ENCODE measurements at regions not wholly inside any gene's neighbourhood (a gene's known extent, or its start where the extent isn't known, plus 50 kb on each side); places are given as distances from the start of the nearest gene placed in this dataset.

- WGBS, result 89% methylated on average over 5 of the region's 5 CpGs
Measured at GRCh38 chr5:51890435-51891116, 507.3 kb downstream of the ISL1 start.

GRCh38 chr5:51892680-51893079 is 509.4 kb downstream of the ISL1 start:
- H3K36me3 ChIP-seq (ENCODE audit: control insufficient read depth in 2 of 2, insufficient read depth in 2 of 2, low read length in 1 of 2), result no peaks in the 10 kb centered on the region
- WGBS, result 98% methylated on average over 1 of the region's 1 CpG
- H3K9me3 ChIP-seq (ENCODE audit: control insufficient read depth in 2 of 2, insufficient read depth in 1 of 2, low read length in 1 of 2), result no peaks in the 10 kb centered on the region
- H3K4me1 ChIP-seq (ENCODE audit: control insufficient read depth in 2 of 2, insufficient read depth in 2 of 2, low read length in 2 of 2), result no peaks in the 10 kb centered on the region
- no peak overlapping the region for H3K4me3 ChIP-seq (ENCODE audit: low read length in 2 of 2)
- no peak for DNase-seq (ENCODE audit: low read depth in 6 of 9, low spot score in 9 of 9)
- H3K27ac ChIP-seq (ENCODE audit: low read depth in 1 of 2, low read length in 1 of 2), result no peak overlapping the region
- no peaks in the 10 kb centered on the region for H3K27me3 ChIP-seq (ENCODE audit: control insufficient read depth in 2 of 2, insufficient read depth in 1 of 2, low read length in 1 of 2)

More at GRCh38 chr5:51890435-51891116, 507.3 kb downstream of the ISL1 start:
- Histone ChIP-seq H3K9me3 (ENCODE audit: control insufficient read depth in 2 of 2, insufficient read depth in 1 of 2, low read length in 1 of 2) (no peaks in the 10 kb centered on the region), H3K27ac (ENCODE audit: low read depth in 1 of 2, low read length in 1 of 2) (no peak overlapping the region), H3K4me1 (ENCODE audit: control insufficient read depth in 2 of 2, insufficient read depth in 2 of 2, low read length in 2 of 2) (no peaks in the 10 kb centered on the region), H3K4me3 (ENCODE audit: low read length in 2 of 2) (no peak overlapping the region), H3K27me3 (ENCODE audit: control insufficient read depth in 2 of 2, insufficient read depth in 1 of 2, low read length in 1 of 2) (no peaks in the 10 kb centered on the region), H3K36me3 (ENCODE audit: control insufficient read depth in 2 of 2, insufficient read depth in 2 of 2, low read length in 1 of 2) (no peaks in the 10 kb centered on the region)
- DNase-seq (ENCODE audit: low read depth in 6 of 9, low spot score in 9 of 9), result no peak

- peaks cover 0 to 4% of the 10 kb centered on the region in 2 donors for H3K9me3 ChIP-seq (ENCODE audit: control insufficient read depth in 2 of 2, insufficient read depth in 1 of 2, low read length in 1 of 2)
Measured at GRCh38 chr5:51895834-51896233, 512.6 kb downstream of the ISL1 start.

GRCh38 chr5:51902512-51902911 is 519.3 kb downstream of the ISL1 start:
- Histone ChIP-seq H3K27ac (ENCODE audit: low read depth in 1 of 2, low read length in 1 of 2) (no peak overlapping the region), H3K36me3 (ENCODE audit: control insufficient read depth in 2 of 2, insufficient read depth in 2 of 2, low read length in 1 of 2) (no peaks in the 10 kb centered on the region), H3K4me3 (ENCODE audit: low read length in 2 of 2) (no peak overlapping the region), H3K27me3 (ENCODE audit: control insufficient read depth in 2 of 2, insufficient read depth in 1 of 2, low read length in 1 of 2) (no peaks in the 10 kb centered on the region), H3K9me3 (ENCODE audit: control insufficient read depth in 2 of 2, insufficient read depth in 1 of 2, low read length in 1 of 2) (peaks cover 0 to 4% of the 10 kb centered on the region in 2 donors), H3K4me1 (ENCODE audit: control insufficient read depth in 2 of 2, insufficient read depth in 2 of 2, low read length in 2 of 2) (no peaks in the 10 kb centered on the region)
- DNase-seq (ENCODE audit: low read depth in 6 of 9, low spot score in 9 of 9), result no peak

More at GRCh38 chr5:51895834-51896233, 512.6 kb downstream of the ISL1 start:
- no peaks in the 10 kb centered on the region for H3K27me3 ChIP-seq (ENCODE audit: control insufficient read depth in 2 of 2, insufficient read depth in 1 of 2, low read length in 1 of 2)
- no peak overlapping the region for H3K4me3 ChIP-seq (ENCODE audit: low read length in 2 of 2)
- H3K27ac ChIP-seq (ENCODE audit: low read depth in 1 of 2, low read length in 1 of 2), result no peak overlapping the region
- H3K4me1 ChIP-seq (ENCODE audit: control insufficient read depth in 2 of 2, insufficient read depth in 2 of 2, low read length in 2 of 2), result no peaks in the 10 kb centered on the region
- DNase-seq (ENCODE audit: low read depth in 6 of 9, low spot score in 9 of 9), result no peak
- H3K36me3 ChIP-seq (ENCODE audit: control insufficient read depth in 2 of 2, insufficient read depth in 2 of 2, low read length in 1 of 2), result no peaks in the 10 kb centered on the region

- no peaks in the 10 kb centered on the region for H3K9me3 ChIP-seq (ENCODE audit: control insufficient read depth in 2 of 2, insufficient read depth in 1 of 2, low read length in 1 of 2)
- H3K4me1 ChIP-seq (ENCODE audit: control insufficient read depth in 2 of 2, insufficient read depth in 2 of 2, low read length in 2 of 2), result no peaks in the 10 kb centered on the region
- no peak overlapping the region for H3K27ac ChIP-seq (ENCODE audit: low read depth in 1 of 2, low read length in 1 of 2)
- H3K27me3 ChIP-seq (ENCODE audit: control insufficient read depth in 2 of 2, insufficient read depth in 1 of 2, low read length in 1 of 2), result no peaks in the 10 kb centered on the region
- no peaks in the 10 kb centered on the region for H3K36me3 ChIP-seq (ENCODE audit: control insufficient read depth in 2 of 2, insufficient read depth in 2 of 2, low read length in 1 of 2)
- H3K4me3 ChIP-seq (ENCODE audit: low read length in 2 of 2), result no peak overlapping the region
- DNase-seq (ENCODE audit: low read depth in 6 of 9, low spot score in 9 of 9), result no peak
Measured at GRCh38 chr5:51908215-51908614, 525.0 kb downstream of the ISL1 start.

- 93% methylated on average over 3 of the region's 3 CpGs for WGBS
- no peak overlapping the region for H3K4me3 ChIP-seq (ENCODE audit: low read length in 2 of 2)
- DNase-seq (ENCODE audit: low read depth in 6 of 9, low spot score in 9 of 9), result no peak
- no peaks in the 10 kb centered on the region for H3K36me3 ChIP-seq (ENCODE audit: control insufficient read depth in 2 of 2, insufficient read depth in 2 of 2, low read length in 1 of 2)
- no peaks in the 10 kb centered on the region for H3K27me3 ChIP-seq (ENCODE audit: control insufficient read depth in 2 of 2, insufficient read depth in 1 of 2, low read length in 1 of 2)
- no peaks in the 10 kb centered on the region for H3K4me1 ChIP-seq (ENCODE audit: control insufficient read depth in 2 of 2, insufficient read depth in 2 of 2, low read length in 2 of 2)
- peaks cover 2 to 11% of the 10 kb centered on the region in 2 donors for H3K9me3 ChIP-seq (ENCODE audit: control insufficient read depth in 2 of 2, insufficient read depth in 1 of 2, low read length in 1 of 2)
- H3K27ac ChIP-seq (ENCODE audit: low read depth in 1 of 2, low read length in 1 of 2), result no peak overlapping the region
Measured at GRCh38 chr5:51944500-51945125, 561.4 kb downstream of the ISL1 start.

- Histone ChIP-seq H3K27ac (ENCODE audit: low read depth in 1 of 2, low read length in 1 of 2) (no peak overlapping the region), H3K9me3 (ENCODE audit: control insufficient read depth in 2 of 2, insufficient read depth in 1 of 2, low read length in 1 of 2) (no peaks in the 10 kb centered on the region), H3K4me3 (ENCODE audit: low read length in 2 of 2) (no peak overlapping the region), H3K4me1 (ENCODE audit: control insufficient read depth in 2 of 2, insufficient read depth in 2 of 2, low read length in 2 of 2) (no peaks in the 10 kb centered on the region), H3K27me3 (ENCODE audit: control insufficient read depth in 2 of 2, insufficient read depth in 1 of 2, low read length in 1 of 2) (no peaks in the 10 kb centered on the region), H3K36me3 (ENCODE audit: control insufficient read depth in 2 of 2, insufficient read depth in 2 of 2, low read length in 1 of 2) (no peaks in the 10 kb centered on the region)
- no peak for DNase-seq (ENCODE audit: low read depth in 6 of 9, low spot score in 9 of 9)
- 92% methylated on average over 1 of the region's 1 CpG for WGBS
Measured at GRCh38 chr5:51958473-51958872, 575.2 kb downstream of the ISL1 start.

- Histone ChIP-seq H3K9me3 (ENCODE audit: control insufficient read depth in 2 of 2, insufficient read depth in 1 of 2, low read length in 1 of 2) (no peaks in the 10 kb centered on the region), H3K36me3 (ENCODE audit: control insufficient read depth in 2 of 2, insufficient read depth in 2 of 2, low read length in 1 of 2) (no peaks in the 10 kb centered on the region), H3K27me3 (ENCODE audit: control insufficient read depth in 2 of 2, insufficient read depth in 1 of 2, low read length in 1 of 2) (no peaks in the 10 kb centered on the region), H3K4me1 (ENCODE audit: control insufficient read depth in 2 of 2, insufficient read depth in 2 of 2, low read length in 2 of 2) (no peaks in the 10 kb centered on the region), H3K4me3 (ENCODE audit: low read length in 2 of 2) (no peak overlapping the region), H3K27ac (ENCODE audit: low read depth in 1 of 2, low read length in 1 of 2) (no peak overlapping the region)
- 76% methylated on average over 2 of the region's 2 CpGs for WGBS
- DNase-seq (ENCODE audit: low read depth in 6 of 9, low spot score in 9 of 9), result no peak
Measured at GRCh38 chr5:51960617-51961121, 577.4 kb downstream of the ISL1 start.

- no peaks in the 10 kb centered on the region for H3K27me3 ChIP-seq (ENCODE audit: control insufficient read depth in 2 of 2, insufficient read depth in 1 of 2, low read length in 1 of 2)
- no peak overlapping the region for H3K27ac ChIP-seq (ENCODE audit: low read depth in 1 of 2, low read length in 1 of 2)
- no peaks in the 10 kb centered on the region for H3K36me3 ChIP-seq (ENCODE audit: control insufficient read depth in 2 of 2, insufficient read depth in 2 of 2, low read length in 1 of 2)
- H3K4me3 ChIP-seq (ENCODE audit: low read length in 2 of 2), result no peak overlapping the region
- WGBS, result 92% methylated on average over 4 of the region's 4 CpGs
- DNase-seq (ENCODE audit: low read depth in 6 of 9, low spot score in 9 of 9), result no peak
- no peaks in the 10 kb centered on the region for H3K9me3 ChIP-seq (ENCODE audit: control insufficient read depth in 2 of 2, insufficient read depth in 1 of 2, low read length in 1 of 2)
- no peaks in the 10 kb centered on the region for H3K4me1 ChIP-seq (ENCODE audit: control insufficient read depth in 2 of 2, insufficient read depth in 2 of 2, low read length in 2 of 2)
Measured at GRCh38 chr5:51961154-51961562, 577.9 kb downstream of the ISL1 start.

Data from thymus (tissue), 11 donors.